GM12872 (cell line): ENCODE measurements at regions not wholly inside any gene's neighbourhood (a gene's known extent, or its start where the extent isn't known, plus 50 kb on each side); places are given as distances from the start of the nearest gene placed in this dataset.

Experiments used
- TF ChIP-seq, protein P1 (sequence below): IDR thresholded peaks from 3 replicates; pipeline ENCODE4 v1.5.1; 2011; ENCODE audit warnings: low read depth, mild to moderate bottlenecking, low read length, moderate library complexity; ENCODE audit not compliant: insufficient read depth

DNA sequence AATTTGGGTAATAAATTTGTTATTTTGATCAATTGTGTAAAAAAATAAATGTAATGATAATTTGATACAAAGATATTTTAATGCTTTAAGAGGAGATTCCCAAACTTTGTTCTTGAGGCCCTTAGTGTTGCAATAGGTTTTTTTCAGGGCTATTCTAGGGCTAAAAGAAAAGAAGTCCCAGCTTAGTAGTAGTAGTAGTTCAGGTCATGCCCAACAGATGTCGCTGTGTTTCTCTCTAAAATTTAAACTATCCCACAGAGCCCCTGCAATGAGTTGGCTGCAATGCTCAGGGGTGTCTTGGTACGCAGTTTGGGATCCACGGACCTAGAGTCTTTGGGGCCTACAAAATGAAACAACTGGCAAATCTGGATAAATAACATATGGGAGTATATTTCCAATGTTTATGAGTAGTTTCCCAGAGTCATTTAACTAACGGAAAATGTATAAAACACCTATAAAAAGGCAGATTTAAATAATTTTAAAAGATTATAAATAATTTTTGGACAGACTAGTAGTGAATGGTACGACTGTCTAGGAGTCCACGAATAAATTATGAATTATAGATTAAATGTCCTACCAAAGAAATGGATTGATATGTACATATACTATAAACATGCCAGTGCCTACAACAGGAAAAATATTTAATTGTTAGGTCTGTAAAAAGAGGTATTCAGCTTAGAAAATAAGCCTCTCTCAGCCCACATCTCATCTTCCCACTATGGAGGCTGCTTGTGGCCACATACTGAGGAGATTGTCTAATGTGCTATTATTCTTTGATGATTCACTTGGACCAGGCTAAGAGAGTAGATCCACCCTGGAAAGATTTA is 228.5 kb upstream of the PMFBP1 start:
- TF ChIP-seq, protein P1, sequence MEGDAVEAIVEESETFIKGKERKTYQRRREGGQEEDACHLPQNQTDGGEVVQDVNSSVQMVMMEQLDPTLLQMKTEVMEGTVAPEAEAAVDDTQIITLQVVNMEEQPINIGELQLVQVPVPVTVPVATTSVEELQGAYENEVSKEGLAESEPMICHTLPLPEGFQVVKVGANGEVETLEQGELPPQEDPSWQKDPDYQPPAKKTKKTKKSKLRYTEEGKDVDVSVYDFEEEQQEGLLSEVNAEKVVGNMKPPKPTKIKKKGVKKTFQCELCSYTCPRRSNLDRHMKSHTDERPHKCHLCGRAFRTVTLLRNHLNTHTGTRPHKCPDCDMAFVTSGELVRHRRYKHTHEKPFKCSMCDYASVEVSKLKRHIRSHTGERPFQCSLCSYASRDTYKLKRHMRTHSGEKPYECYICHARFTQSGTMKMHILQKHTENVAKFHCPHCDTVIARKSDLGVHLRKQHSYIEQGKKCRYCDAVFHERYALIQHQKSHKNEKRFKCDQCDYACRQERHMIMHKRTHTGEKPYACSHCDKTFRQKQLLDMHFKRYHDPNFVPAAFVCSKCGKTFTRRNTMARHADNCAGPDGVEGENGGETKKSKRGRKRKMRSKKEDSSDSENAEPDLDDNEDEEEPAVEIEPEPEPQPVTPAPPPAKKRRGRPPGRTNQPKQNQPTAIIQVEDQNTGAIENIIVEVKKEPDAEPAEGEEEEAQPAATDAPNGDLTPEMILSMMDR, result peak; percentile 76

DNA sequence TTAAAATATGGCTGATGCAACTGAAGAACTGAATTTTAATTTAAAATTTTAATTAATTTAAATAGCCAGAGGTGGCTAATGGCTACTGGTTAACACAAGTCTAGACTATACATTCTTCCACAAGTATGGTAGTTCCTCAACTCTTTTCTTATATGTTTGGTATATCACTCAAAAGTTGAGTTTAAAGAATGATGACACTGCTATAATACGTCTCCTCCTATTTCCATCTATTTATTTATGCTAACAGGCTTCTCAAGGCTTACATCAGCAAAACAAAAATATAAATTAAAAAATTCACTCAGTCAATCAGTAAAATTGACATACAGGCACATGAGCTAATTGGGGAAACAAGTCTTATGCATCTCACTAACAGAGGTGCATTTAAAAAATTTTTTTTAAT is 227.9 kb upstream of the PMFBP1 start:
- TF ChIP-seq, protein P1, result no peak

DNA sequence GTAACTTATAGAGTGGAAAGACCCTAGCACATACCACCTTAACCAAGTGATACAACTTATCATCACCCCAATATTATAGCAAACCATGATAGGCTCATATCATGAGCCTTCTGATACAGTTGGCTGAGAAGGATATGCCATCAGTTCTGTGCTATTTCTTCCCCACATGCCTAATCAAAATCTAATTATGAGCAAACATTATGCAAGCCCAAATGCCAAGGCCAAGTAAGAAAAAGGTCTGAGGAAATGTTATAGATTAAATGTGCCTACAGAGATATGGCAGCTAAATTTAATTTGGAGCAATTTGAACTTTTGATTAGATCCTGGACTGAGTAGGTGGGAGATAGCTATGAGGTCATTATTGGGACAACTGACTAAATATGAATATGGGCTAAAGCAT is 225.9 kb upstream of the PMFBP1 start:
- TF ChIP-seq, protein P1, result no peak

DNA sequence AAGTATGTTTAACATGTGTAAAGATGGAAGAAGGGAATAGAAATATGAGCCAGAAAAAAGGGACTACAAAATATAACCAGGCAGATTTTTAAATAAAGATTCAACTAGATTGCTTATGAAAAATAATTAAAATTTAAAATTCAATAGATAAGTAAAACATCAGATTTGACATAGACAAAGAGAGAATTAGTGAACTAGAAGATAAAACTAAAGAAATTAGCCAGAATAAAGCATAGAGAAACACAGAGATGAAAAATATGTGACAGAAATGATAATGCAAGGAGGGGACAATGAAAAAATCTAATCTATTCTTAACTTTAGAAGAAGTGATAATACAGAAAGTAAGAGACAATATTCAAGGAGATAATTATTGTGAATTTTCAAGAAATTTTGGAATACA is 222.6 kb upstream of the PMFBP1 start:
- TF ChIP-seq, protein P1, result no peak

DNA sequence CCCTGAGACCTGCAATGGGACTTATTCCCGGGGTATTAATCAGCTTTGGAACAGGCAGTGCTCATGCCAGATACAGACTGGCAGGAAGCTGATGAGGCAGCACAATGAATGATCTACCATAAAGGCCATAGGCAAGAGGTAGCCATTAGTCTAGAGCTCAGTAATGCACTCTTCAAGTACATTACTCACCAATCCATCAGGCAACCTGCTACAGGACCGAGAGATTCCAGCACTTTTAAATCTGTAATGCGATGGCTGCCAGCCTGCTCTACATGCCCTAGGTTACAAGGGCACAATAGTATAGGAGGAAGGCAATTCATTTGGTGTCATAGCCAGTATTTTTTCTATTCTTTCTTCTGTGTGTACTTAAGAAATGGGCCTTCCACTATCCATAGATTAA is 217.8 kb upstream of the PMFBP1 start:
- TF ChIP-seq, protein P1, result no peak

DNA sequence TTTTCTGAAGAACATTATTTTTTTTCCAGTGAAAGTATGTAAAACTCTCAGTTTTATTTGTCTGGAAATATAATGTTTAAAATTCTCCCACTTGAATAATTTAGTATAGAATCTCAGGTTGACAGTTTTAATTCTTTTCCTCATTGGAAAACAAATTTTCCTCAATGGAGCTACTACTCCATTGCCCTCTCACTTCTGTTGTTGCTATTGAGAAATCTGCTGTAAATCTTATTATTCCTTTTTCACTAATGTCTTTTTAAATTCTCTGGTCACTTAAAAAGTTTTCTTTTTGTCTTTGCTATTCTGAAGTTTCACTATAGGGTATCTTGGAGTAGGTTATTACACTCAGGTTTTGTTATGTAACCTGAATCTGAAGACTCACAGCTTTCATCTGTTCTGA is 216.1 kb upstream of the PMFBP1 start:
- TF ChIP-seq, protein P1, result no peak

DNA sequence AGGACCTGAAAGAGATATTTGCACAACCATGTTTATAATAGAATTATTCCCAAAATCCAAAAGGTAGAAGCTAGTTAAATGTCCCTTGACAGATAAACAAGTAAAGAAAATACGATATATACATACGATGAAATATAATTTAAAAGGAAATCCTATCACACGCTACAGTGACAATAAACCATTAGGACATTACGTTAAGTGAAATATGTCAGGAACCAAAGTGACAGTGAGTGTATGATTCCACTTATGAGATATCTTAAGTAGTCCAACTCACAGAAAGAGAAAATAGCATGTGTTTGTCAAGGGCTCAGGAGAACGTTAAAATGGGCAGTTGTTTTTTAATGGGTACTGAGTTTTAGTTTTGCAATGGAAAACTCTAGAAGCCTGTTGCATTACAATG is 212.7 kb upstream of the PMFBP1 start:
- TF ChIP-seq, protein P1, result no peak
